CMK (cell line): ENCODE measurements at regions not wholly inside any gene's neighbourhood (a gene's known extent, or its start where the extent isn't known, plus 50 kb on each side); places are given as distances from the start of the nearest gene placed in this dataset.
A peak's percentile ranks its signal among the peaks of the same experiment; 100 is the strongest.

Experiments used
- DNase-seq: peaks from one replicate; pipeline ENCODE4 v3.0.0-alpha.2; 2010; ENCODE audit warnings: low read depth

GRCh38 chr2:217193431-217194340 is 333.8 kb upstream of the TNP1 start:
- no peak for DNase-seq

- DNase-seq = no peak
Measured at GRCh38 chr2:217192366-217192765, 332.5 kb upstream of the TNP1 start.

GRCh38 chr2:217189747-217190146 is 329.9 kb upstream of the TNP1 start:
- no peak for DNase-seq

- DNase-seq = no peak
Measured at GRCh38 chr2:217189131-217189530, 329.3 kb upstream of the TNP1 start.

- no peak for DNase-seq
Measured at GRCh38 chr2:217186668-217187159, 326.9 kb upstream of the TNP1 start.

- no peak for DNase-seq
Measured at GRCh38 chr2:217186152-217186551, 326.3 kb upstream of the TNP1 start.

- DNase-seq = no peak
Measured at GRCh38 chr2:217185265-217185995, 325.6 kb upstream of the TNP1 start.

GRCh38 chr2:217184242-217184641 is 324.4 kb upstream of the TNP1 start:
- DNase-seq = no peak

GRCh38 chr2:217183471-217183870 is 323.6 kb upstream of the TNP1 start:
- DNase-seq = no peak

- DNase-seq = no peak
Measured at GRCh38 chr2:217182926-217183325, 323.1 kb upstream of the TNP1 start.

- no peak for DNase-seq
Measured at GRCh38 chr2:217181512-217181911, 321.6 kb upstream of the TNP1 start.

GRCh38 chr2:217179854-217180253 is 320.0 kb upstream of the TNP1 start:
- no peak for DNase-seq

- DNase-seq = no peak
Measured at GRCh38 chr2:217178341-217178740, 318.5 kb upstream of the TNP1 start.

- no peak for DNase-seq
Measured at GRCh38 chr2:217177720-217178119, 317.9 kb upstream of the TNP1 start.

- no peak for DNase-seq
Measured at GRCh38 chr2:217171874-217172273, 312.0 kb upstream of the TNP1 start.

- no peak for DNase-seq
Measured at GRCh38 chr2:217168496-217168895, 308.6 kb upstream of the TNP1 start.

- DNase-seq = no peak
Measured at GRCh38 chr2:217167531-217167930, 307.7 kb upstream of the TNP1 start.

GRCh38 chr2:217166241-217166850 is 306.5 kb upstream of the TNP1 start:
- peak; percentile 60 for DNase-seq

GRCh38 chr2:217165547-217165946 is 305.7 kb upstream of the TNP1 start:
- DNase-seq = no peak

GRCh38 chr2:217163987-217164386 is 304.1 kb upstream of the TNP1 start:
- no peak for DNase-seq

- peak; percentile 88 for DNase-seq
Measured at GRCh38 chr2:217162533-217162932, 302.7 kb upstream of the TNP1 start.
